ENCODE measurements at regions not wholly inside any gene's neighbourhood (a gene's known extent, or its start where the extent isn't known, plus 50 kb on each side); places are given as distances from the start of the nearest gene placed in this dataset.
"Not testable (repeated sequence)": the region's sequence is repeated elsewhere in the genome, so short reads cannot be mapped to it uniquely, and the experiment has no call there.

GRCh38 chr12:119931402-119931801 is 54.3 kb upstream of the CIT start:
- DNase-seq (ENCODE audit: low spot score), result no peak

GRCh38 chr12:119932921-119933320 is 55.8 kb upstream of the CIT start:
- DNase-seq (ENCODE audit: low spot score), result no peak

GRCh38 chr12:119934780-119935179 is 54.3 kb upstream of the BICDL1 start:
- DNase-seq (ENCODE audit: low spot score), result not testable (repeated sequence)

- DNase-seq (ENCODE audit: low spot score), result no peak
Measured at GRCh38 chr12:119936705-119937311, 52.2 kb upstream of the BICDL1 start.

GRCh38 chr12:119938049-119938667 is 50.9 kb upstream of the BICDL1 start:
- DNase-seq (ENCODE audit: low spot score), result peak; percentile 31
